ENCODE measurements at regions not wholly inside any gene's neighbourhood (a gene's known extent, or its start where the extent isn't known, plus 50 kb on each side); places are given as distances from the start of the nearest gene placed in this dataset.

DNA sequence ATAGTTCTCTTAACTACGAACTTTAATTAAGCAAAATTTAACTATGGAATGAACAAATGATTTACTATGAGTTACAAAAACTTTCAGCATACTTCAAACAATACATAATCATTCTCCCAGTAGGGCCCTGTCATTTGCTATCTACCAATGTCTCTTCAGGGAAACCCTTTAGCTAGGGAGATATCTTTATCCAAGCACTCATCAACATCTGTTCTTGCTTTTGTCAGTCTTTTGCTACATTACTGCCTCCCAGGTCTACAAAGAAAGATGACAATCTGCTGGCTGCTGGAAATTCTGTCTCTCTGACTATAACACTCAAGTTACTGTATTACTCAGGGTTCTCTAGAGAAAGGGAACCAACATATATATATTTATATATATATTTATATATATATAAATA, 1626.3 kb upstream of the CELF4 start:
- TF ChIP-seq, protein P1, sequence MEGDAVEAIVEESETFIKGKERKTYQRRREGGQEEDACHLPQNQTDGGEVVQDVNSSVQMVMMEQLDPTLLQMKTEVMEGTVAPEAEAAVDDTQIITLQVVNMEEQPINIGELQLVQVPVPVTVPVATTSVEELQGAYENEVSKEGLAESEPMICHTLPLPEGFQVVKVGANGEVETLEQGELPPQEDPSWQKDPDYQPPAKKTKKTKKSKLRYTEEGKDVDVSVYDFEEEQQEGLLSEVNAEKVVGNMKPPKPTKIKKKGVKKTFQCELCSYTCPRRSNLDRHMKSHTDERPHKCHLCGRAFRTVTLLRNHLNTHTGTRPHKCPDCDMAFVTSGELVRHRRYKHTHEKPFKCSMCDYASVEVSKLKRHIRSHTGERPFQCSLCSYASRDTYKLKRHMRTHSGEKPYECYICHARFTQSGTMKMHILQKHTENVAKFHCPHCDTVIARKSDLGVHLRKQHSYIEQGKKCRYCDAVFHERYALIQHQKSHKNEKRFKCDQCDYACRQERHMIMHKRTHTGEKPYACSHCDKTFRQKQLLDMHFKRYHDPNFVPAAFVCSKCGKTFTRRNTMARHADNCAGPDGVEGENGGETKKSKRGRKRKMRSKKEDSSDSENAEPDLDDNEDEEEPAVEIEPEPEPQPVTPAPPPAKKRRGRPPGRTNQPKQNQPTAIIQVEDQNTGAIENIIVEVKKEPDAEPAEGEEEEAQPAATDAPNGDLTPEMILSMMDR (IDR thresholded peaks at IDR 0.05): no peak
- TF ChIP-seq EP300 (IDR thresholded peaks at IDR 0.05; ENCODE audit: low read depth): no peak
- no peak for TF ChIP-seq POLR2A (IDR thresholded peaks at IDR 0.05)
